Nephron progenitor cell (in vitro differentiated cells): ENCODE measurements at regions not wholly inside any gene's neighbourhood (a gene's known extent, or its start where the extent isn't known, plus 50 kb on each side); places are given as distances from the start of the nearest gene placed in this dataset.

ENCODE experiments used
- DNase-seq: peaks from one replicate; pipeline ENCODE4 v3.0.0; 2021
- H3K27ac Mint-ChIP-seq: 2 replicates; pipeline ENCODE4 v1.8.0; 2021; ENCODE audit warnings: mild to moderate bottlenecking, moderate library complexity, mixed read lengths
- H3K27me3 Mint-ChIP-seq: 2 replicates; pipeline ENCODE4 v1.8.0; 2021; ENCODE audit warnings: mild to moderate bottlenecking, low read depth, mixed read lengths; ENCODE audit not compliant: poor library complexity
- H3K36me3 Mint-ChIP-seq: 2 replicates; pipeline ENCODE4 v1.8.0; 2021; ENCODE audit warnings: low read depth, mixed read lengths
- H3K4me1 Mint-ChIP-seq: 2 replicates; pipeline ENCODE4 v1.8.0; 2021; ENCODE audit warnings: mixed read lengths
- H3K4me3 Mint-ChIP-seq: 2 replicates; pipeline ENCODE4 v1.8.0; 2021; ENCODE audit warnings: mild to moderate bottlenecking, moderate library complexity, mixed read lengths
- H3K9me3 Mint-ChIP-seq: 2 replicates; pipeline ENCODE4 v1.8.0; 2021; ENCODE audit warnings: mild to moderate bottlenecking, moderate library complexity, mixed read lengths
- CTCF ChIP-seq: fragments of 200-600 bp; sonication (generic); IDR thresholded peaks from 2 replicates; pipeline ENCODE4 v1.5.0; 2021; ENCODE audit warnings: antibody characterized with exemption

GRCh38 chr6:169158691-169159090 is 95.0 kb downstream of the THBS2 start:
- Mint-ChIP-seq H3K9me3 (peaks cover 8% of the 10 kb centered on the region), H3K4me1 (no peaks in the 10 kb centered on the region), H3K36me3 (no peaks in the 10 kb centered on the region), H3K4me3 (no peak overlapping the region), H3K27me3 (peaks cover 8% of the 10 kb centered on the region), H3K27ac (no peak overlapping the region)
- TF ChIP-seq CTCF: no peak
- no peak for DNase-seq

- H3K4me1 Mint-ChIP-seq: no peaks in the 10 kb centered on the region
- no peak overlapping the region for H3K27ac Mint-ChIP-seq
- no peak for TF ChIP-seq CTCF
- peaks cover 6% of the 10 kb centered on the region for H3K9me3 Mint-ChIP-seq
- no peak overlapping the region for H3K4me3 Mint-ChIP-seq
- H3K27me3 Mint-ChIP-seq: peaks cover 8% of the 10 kb centered on the region
- DNase-seq: no peak
- no peaks in the 10 kb centered on the region for H3K36me3 Mint-ChIP-seq
Observed at GRCh38 chr6:169158174-169158573, 95.5 kb downstream of the THBS2 start.

GRCh38 chr6:169157197-169158148 is 96.2 kb downstream of the THBS2 start:
- Mint-ChIP-seq H3K36me3 (no peaks in the 10 kb centered on the region), H3K4me3 (no peak overlapping the region), H3K27ac (no peak overlapping the region), H3K27me3 (peaks cover 8% of the 10 kb centered on the region), H3K9me3 (peaks cover 6% of the 10 kb centered on the region), H3K4me1 (no peaks in the 10 kb centered on the region)
- DNase-seq: no peak
- TF ChIP-seq CTCF: no peak

- Mint-ChIP-seq H3K4me3 (no peak overlapping the region), H3K27me3 (peaks cover 5% of the 10 kb centered on the region), H3K9me3 (peaks cover 6% of the 10 kb centered on the region), H3K36me3 (no peaks in the 10 kb centered on the region), H3K27ac (no peak overlapping the region), H3K4me1 (no peaks in the 10 kb centered on the region)
- no peak for DNase-seq
- TF ChIP-seq CTCF: no peak
Observed at GRCh38 chr6:169156793-169157147, 96.9 kb downstream of the THBS2 start.

- H3K4me1 Mint-ChIP-seq: no peaks in the 10 kb centered on the region
- DNase-seq: no peak
- TF ChIP-seq CTCF: no peak
- no peak overlapping the region for H3K27ac Mint-ChIP-seq
- H3K9me3 Mint-ChIP-seq: peaks cover 7% of the 10 kb centered on the region
- H3K27me3 Mint-ChIP-seq: peaks cover 9% of the 10 kb centered on the region
- no peaks in the 10 kb centered on the region for H3K36me3 Mint-ChIP-seq
- H3K4me3 Mint-ChIP-seq: no peak overlapping the region
Observed at GRCh38 chr6:169156108-169156792, 97.4 kb downstream of the THBS2 start.
